ENCODE measurements at regions not wholly inside any gene's neighbourhood (a gene's known extent, or its start where the extent isn't known, plus 50 kb on each side); places are given as distances from the start of the nearest gene placed in this dataset.

DNA sequence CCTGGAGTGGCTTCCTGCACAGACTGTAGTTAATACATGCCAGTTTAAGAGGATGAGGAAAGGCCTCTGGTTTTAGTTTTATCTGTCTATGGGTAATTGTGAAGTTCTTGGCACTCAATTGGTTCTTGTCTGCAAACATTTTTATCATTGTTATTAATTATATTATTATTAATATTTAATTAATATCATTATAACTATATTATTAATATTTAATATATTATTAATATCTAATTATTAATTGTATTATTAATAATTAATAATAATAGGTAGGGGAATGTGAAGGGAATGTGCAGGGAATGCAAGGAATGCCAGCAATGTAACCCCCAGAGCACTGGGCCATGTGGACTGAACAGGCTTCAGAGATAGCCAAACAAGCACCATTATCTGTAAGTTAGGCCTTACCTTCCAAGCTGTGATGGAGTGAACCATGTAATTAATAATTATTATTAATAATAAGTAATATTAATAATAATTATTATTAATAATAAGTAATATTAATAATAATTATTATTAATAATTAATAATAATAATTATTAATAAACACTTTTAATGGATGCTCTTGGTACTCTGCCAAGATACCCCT is 79.8 kb upstream of the NMNAT3 start:
- Histone ChIP-seq H3K9me3 (ENCODE audit: low read length) (no peaks in the 10 kb centered on the region), H3K9me2 (ENCODE audit: insufficient read depth, low read length) (no peaks in the 10 kb centered on the region), H3K4me2 (ENCODE audit: low read length) (no peak overlapping the region), H4K20me1 (ENCODE audit: insufficient read depth, low read length) (no peaks in the 10 kb centered on the region), H3K36me3 (ENCODE audit: insufficient read depth, low read length) (no peaks in the 10 kb centered on the region), H2AFZ (ENCODE audit: low read length) (no peak overlapping the region), H3K4me3 (ENCODE audit: low read depth, low read length, poor library complexity, severe bottlenecking) (no peak overlapping the region), H3K4me1 (ENCODE audit: insufficient read depth, low read length, poor library complexity, severe bottlenecking) (no peaks in the 10 kb centered on the region), H3K27ac (ENCODE audit: low read depth, low read length, poor library complexity, severe bottlenecking) (no peak overlapping the region), H3K79me2 (ENCODE audit: insufficient read depth, low read depth, low read length) (no peaks in the 10 kb centered on the region)
- intact Hi-C loops (cut with micrococcal nuclease; ENCODE audit: unreplicated experiment), result no loop called here
- TF ChIP-seq EZH2phosphoT487 (IDR thresholded peaks at IDR 0.05; ENCODE audit: borderline replicate concordance, low read depth, low read length), result no peak
- TF ChIP-seq, protein P1, sequence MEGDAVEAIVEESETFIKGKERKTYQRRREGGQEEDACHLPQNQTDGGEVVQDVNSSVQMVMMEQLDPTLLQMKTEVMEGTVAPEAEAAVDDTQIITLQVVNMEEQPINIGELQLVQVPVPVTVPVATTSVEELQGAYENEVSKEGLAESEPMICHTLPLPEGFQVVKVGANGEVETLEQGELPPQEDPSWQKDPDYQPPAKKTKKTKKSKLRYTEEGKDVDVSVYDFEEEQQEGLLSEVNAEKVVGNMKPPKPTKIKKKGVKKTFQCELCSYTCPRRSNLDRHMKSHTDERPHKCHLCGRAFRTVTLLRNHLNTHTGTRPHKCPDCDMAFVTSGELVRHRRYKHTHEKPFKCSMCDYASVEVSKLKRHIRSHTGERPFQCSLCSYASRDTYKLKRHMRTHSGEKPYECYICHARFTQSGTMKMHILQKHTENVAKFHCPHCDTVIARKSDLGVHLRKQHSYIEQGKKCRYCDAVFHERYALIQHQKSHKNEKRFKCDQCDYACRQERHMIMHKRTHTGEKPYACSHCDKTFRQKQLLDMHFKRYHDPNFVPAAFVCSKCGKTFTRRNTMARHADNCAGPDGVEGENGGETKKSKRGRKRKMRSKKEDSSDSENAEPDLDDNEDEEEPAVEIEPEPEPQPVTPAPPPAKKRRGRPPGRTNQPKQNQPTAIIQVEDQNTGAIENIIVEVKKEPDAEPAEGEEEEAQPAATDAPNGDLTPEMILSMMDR (conservative IDR thresholded peaks at IDR 0.05; ENCODE audit: low read length), result no peak
- DNase-seq (ENCODE audit: low spot score), result no peak
- ChIA-PET CTCF (ENCODE audit: unreplicated experiment) (no interaction called here), POLR2A (no interaction called here)
- no TSS peak for BruUV-seq (replicated peaks)

DNA sequence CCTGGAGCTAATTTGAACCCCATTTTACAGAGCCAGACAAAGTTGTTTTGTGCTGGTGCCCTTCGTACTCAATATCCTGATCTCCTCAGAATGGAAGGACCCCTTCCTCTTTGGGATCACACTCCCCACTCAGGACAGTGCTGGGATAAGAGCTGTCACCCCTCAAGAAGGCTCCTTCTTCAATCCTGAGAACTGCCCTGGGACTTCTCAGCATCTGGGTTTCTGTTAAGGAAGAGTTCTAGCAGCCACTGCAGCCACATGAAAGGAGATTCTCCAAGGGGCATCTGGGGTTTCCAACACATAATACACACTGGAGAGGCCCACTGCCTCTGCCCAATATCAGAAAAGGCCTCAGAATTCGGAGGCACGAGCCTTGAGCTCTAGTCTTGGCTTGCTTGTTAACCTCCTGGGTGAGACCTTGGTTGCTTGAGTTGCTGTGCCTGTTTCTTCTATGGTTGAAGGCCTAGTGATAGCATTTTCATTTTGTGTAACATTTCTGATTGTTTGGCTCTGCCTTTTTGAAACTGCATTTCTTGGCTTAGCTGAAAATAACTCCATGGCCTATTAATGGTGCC is 78.8 kb upstream of the NMNAT3 start:
- TF ChIP-seq, protein P1 (conservative IDR thresholded peaks at IDR 0.05; ENCODE audit: low read length), result no peak
- TF ChIP-seq EZH2phosphoT487 (IDR thresholded peaks at IDR 0.05; ENCODE audit: borderline replicate concordance, low read depth, low read length), result no peak
- Histone ChIP-seq H3K9me2 (ENCODE audit: insufficient read depth, low read length) (no peaks in the 10 kb centered on the region), H3K4me1 (ENCODE audit: insufficient read depth, low read length, poor library complexity, severe bottlenecking) (no peaks in the 10 kb centered on the region), H3K79me2 (ENCODE audit: insufficient read depth, low read depth, low read length) (no peaks in the 10 kb centered on the region), H2AFZ (ENCODE audit: low read length) (no peak overlapping the region), H4K20me1 (ENCODE audit: insufficient read depth, low read length) (no peaks in the 10 kb centered on the region), H3K4me2 (ENCODE audit: low read length) (no peak overlapping the region), H3K4me3 (ENCODE audit: low read depth, low read length, poor library complexity, severe bottlenecking) (no peak overlapping the region), H3K36me3 (ENCODE audit: insufficient read depth, low read length) (no peaks in the 10 kb centered on the region), H3K9me3 (ENCODE audit: low read length) (no peaks in the 10 kb centered on the region), H3K27ac (ENCODE audit: low read depth, low read length, poor library complexity, severe bottlenecking) (no peak overlapping the region)
- CTCF ChIA-PET (ENCODE audit: unreplicated experiment), result no interaction called here
- POLR2A ChIA-PET, result no interaction called here
- intact Hi-C loops (cut with micrococcal nuclease; ENCODE audit: unreplicated experiment), result no loop called here
- no peak for DNase-seq (ENCODE audit: low spot score)
- BruUV-seq (replicated peaks), result no TSS peak

DNA sequence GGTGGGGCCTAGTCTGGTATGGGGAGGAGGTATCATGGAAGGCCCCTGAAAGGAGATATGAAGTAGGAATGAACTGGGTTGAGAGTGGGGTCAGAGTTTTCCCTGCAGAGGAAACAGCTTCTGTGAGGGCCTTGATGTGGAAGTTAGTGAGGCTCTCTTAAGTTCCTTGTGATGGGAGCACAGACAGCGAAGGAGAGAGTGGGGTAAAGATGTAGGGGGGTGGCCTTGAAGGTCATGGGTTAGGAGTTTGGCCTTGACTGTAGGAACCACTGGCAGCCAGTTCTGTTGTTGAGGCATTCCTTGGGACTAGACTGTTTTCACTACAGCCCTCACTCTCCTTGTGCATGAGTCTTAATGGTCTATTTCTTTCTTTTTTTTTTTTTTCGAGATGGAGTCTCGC is 77.8 kb upstream of the NMNAT3 start:
- no peaks in the 10 kb centered on the region for H3K9me2 ChIP-seq (ENCODE audit: insufficient read depth, low read length)
- no peaks in the 10 kb centered on the region for H3K4me1 ChIP-seq (ENCODE audit: insufficient read depth, low read length, poor library complexity, severe bottlenecking)
- no peak overlapping the region for H3K27ac ChIP-seq (ENCODE audit: low read depth, low read length, poor library complexity, severe bottlenecking)
- no TSS peak for BruUV-seq (replicated peaks)
- H3K4me3 ChIP-seq (ENCODE audit: low read depth, low read length, poor library complexity, severe bottlenecking), result no peak overlapping the region
- H3K36me3 ChIP-seq (ENCODE audit: insufficient read depth, low read length), result no peaks in the 10 kb centered on the region
- no peaks in the 10 kb centered on the region for H4K20me1 ChIP-seq (ENCODE audit: insufficient read depth, low read length)
- H3K9me3 ChIP-seq (ENCODE audit: low read length), result no peaks in the 10 kb centered on the region
- no peak overlapping the region for H3K4me2 ChIP-seq (ENCODE audit: low read length)
- TF ChIP-seq, protein P1 (conservative IDR thresholded peaks at IDR 0.05; ENCODE audit: low read length), result no peak
- TF ChIP-seq EZH2phosphoT487 (IDR thresholded peaks at IDR 0.05; ENCODE audit: borderline replicate concordance, low read depth, low read length), result no peak
- CTCF ChIA-PET (ENCODE audit: unreplicated experiment), result no interaction called here
- POLR2A ChIA-PET, result no interaction called here
- no peaks in the 10 kb centered on the region for H3K79me2 ChIP-seq (ENCODE audit: insufficient read depth, low read depth, low read length)
- intact Hi-C loops (cut with micrococcal nuclease; ENCODE audit: unreplicated experiment), result no loop called here
- H2AFZ ChIP-seq (ENCODE audit: low read length), result no peak overlapping the region
- no peak for DNase-seq (ENCODE audit: low spot score)
